Heart right ventricle (tissue), 16 donors: ENCODE measurements at regions not wholly inside any gene's neighbourhood (a gene's known extent, or its start where the extent isn't known, plus 50 kb on each side); places are given as distances from the start of the nearest gene placed in this dataset.

Experiments
- ATAC-seq, 8 donors: fragments of 200-7000 bp; cut with Tn5 transposase; one replicate each; pipeline ENCODE4 v1.9.1; 2020; ENCODE audit warnings: mild to moderate bottlenecking in 8 of 8, moderate library complexity in 8 of 8, moderate number of reproducible peaks in 1 of 8
- DNase-seq, 2 donors: peaks; one replicate each; pipeline ENCODE4 v3.0.0-alpha.2; 2020
- H3K27ac ChIP-seq, 10 donors: fragments of 200-600 bp; sonication (generic) in 2 of 10; one replicate each; pipeline versions ENCODE4 v1.5.0 to v1.8.0; 2020 to 2022; ENCODE audit warnings: mild to moderate bottlenecking in 3 of 10
- H3K27me3 ChIP-seq, 7 donors: fragments of 200-600 bp; one replicate each; pipeline ENCODE4 v1.8.0; 2021 to 2022; ENCODE audit warnings: mild to moderate bottlenecking in 2 of 7
- H3K36me3 ChIP-seq, 9 donors: fragments of 200-600 bp; sonication (generic) in 1 of 9; one replicate each; pipeline versions ENCODE4 v1.5.0 to v1.8.0; 2020 to 2022; ENCODE audit warnings: mild to moderate bottlenecking in 2 of 9
- H3K4me1 ChIP-seq, 9 donors: fragments of 200-600 bp; sonication (generic) in 1 of 9; one replicate each; pipeline versions ENCODE4 v1.5.0 to v1.8.0; 2020 to 2022; ENCODE audit warnings: mild to moderate bottlenecking in 4 of 9
- H3K4me3 ChIP-seq, 10 donors: fragments of 200-600 bp; sonication (generic) in 2 of 10; one replicate each; pipeline versions ENCODE4 v1.5.0 to v1.8.0; 2020 to 2022; ENCODE audit warnings: mild to moderate bottlenecking in 7 of 10, moderate library complexity in 2 of 10
- H3K9me3 ChIP-seq, 11 donors: fragments of 200-600 bp in 10 of 11; sonication (generic) in 2 of 11; one replicate each; pipeline versions ENCODE4 v1.5.0 to v1.8.0; 2013 to 2022; ENCODE audit warnings: mild to moderate bottlenecking in 2 of 11, control low read depth in 1 of 11, moderate library complexity in 1 of 11
- WGBS, 2 donors: extraction: QIAGEN DNeasy Blood & Tissue Kit; methylation state at CpG; one replicate each; pipeline ENCODE4 v1.1.7; 2013; ENCODE audit warnings: inconsistent platforms in 1 of 2; 5-methylcytosine and 5-hydroxymethylcytosine counted together
- intact Hi-C, 10 donors: fragments of 100-400 bp; cut with DNase I; formaldehyde crosslinking; loops; one replicate each; pipeline versions ENCODE4 v1.11.1 to v1.14.2; 2022
- TF ChIP-seq, protein P1 (sequence below), 9 donors: fragments of 200-600 bp; sonication (generic) in 2 of 9; IDR thresholded peaks; one replicate each; pipeline versions ENCODE4 v1.5.0 to v1.8.0; 2021 to 2022; ENCODE audit warnings: antibody characterized with exemption in 9 of 9, mild to moderate bottlenecking in 5 of 9, moderate library complexity in 1 of 9
- donor health status: Arrhythmogenic right ventricular cardiomyopathy.
- donor health status: ischemic (EF 13 %, LVEDD 7.1; RV severe dilation, severe dysfunction).
- donor health status: healthy with polysubstance abuse.
- donor health status: DM: no; HTN: yes; CAD: no.
- donor health status: DM: no; HTN: no; CAD: no.
- donor health status: ischemic (EF 25% LVEDD 6.9; RV normal size, moderate dysfunction).
- donor health status: ischemic (EF 25% LVEDD 5.7; RV mildly dilated, moderate dysfunction).
- donor health status: healthy.
- donor health status: DM: yes; HTN: yes; CAD: no.
- donor health status: Ischemic cardiomyopathy.
- donor health status: ischemic (EF 35%, LVEDD 5.7; RV mildly dilated, moderate dysfunction).
- donor health status: nonischemic (EF 11% LVEDD 7.7; RV severe dilation, severe dysfunction).
- donor health status: DM: yes; HTN: yes; CAD: no.
- donor health status: PGD.
- donor health status: ischemic (EF 29% LVEDD 5.4; RV normal size, mild dysfunction).
- donor health status: nonischemic (EF 23%, LVEDD 6.1; RV moderate dilation, normal function).

DNA sequence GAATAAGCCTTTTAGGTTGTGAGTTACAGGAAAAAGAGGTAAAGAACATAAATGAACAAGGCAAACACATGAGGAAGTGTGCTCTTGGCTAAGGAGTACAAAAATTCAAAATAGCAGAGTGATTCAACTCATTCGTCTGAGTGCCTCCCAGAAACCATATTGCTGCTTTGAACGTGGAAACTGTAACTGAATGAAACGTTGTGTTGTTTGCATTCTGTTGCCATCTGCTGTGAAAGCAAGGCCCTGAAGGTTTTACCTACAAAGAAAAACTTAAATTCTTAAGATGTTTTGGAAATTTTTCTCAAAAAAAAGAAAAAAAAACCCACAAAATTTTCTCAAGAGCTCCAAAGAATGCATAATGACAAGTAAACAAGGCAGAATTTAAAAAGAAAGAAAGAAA lies 375.4 kb upstream of the HS3ST5 start:
- DNase-seq (no peak), ATAC-seq (no peak)
- no peak overlapping the region for H3K27ac ChIP-seq
- H3K36me3 ChIP-seq = no peaks in the 10 kb centered on the region
- H3K4me3 ChIP-seq = no peak overlapping the region
- TF ChIP-seq, protein P1, sequence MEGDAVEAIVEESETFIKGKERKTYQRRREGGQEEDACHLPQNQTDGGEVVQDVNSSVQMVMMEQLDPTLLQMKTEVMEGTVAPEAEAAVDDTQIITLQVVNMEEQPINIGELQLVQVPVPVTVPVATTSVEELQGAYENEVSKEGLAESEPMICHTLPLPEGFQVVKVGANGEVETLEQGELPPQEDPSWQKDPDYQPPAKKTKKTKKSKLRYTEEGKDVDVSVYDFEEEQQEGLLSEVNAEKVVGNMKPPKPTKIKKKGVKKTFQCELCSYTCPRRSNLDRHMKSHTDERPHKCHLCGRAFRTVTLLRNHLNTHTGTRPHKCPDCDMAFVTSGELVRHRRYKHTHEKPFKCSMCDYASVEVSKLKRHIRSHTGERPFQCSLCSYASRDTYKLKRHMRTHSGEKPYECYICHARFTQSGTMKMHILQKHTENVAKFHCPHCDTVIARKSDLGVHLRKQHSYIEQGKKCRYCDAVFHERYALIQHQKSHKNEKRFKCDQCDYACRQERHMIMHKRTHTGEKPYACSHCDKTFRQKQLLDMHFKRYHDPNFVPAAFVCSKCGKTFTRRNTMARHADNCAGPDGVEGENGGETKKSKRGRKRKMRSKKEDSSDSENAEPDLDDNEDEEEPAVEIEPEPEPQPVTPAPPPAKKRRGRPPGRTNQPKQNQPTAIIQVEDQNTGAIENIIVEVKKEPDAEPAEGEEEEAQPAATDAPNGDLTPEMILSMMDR (IDR thresholded peaks at IDR 0.05) = no peak
- no peaks in the 10 kb centered on the region for H3K27me3 ChIP-seq
- H3K4me1 ChIP-seq = peaks cover 0 to 4% (median 0%) of the 10 kb centered on the region in 9 donors
- intact Hi-C loops = no loop called here
- 54 to 58% methylated on average over 3 of the region's 3 CpGs for WGBS, 2 donors
- peaks cover 0 to 3% (median 0%) of the 10 kb centered on the region in 11 donors for H3K9me3 ChIP-seq

DNA sequence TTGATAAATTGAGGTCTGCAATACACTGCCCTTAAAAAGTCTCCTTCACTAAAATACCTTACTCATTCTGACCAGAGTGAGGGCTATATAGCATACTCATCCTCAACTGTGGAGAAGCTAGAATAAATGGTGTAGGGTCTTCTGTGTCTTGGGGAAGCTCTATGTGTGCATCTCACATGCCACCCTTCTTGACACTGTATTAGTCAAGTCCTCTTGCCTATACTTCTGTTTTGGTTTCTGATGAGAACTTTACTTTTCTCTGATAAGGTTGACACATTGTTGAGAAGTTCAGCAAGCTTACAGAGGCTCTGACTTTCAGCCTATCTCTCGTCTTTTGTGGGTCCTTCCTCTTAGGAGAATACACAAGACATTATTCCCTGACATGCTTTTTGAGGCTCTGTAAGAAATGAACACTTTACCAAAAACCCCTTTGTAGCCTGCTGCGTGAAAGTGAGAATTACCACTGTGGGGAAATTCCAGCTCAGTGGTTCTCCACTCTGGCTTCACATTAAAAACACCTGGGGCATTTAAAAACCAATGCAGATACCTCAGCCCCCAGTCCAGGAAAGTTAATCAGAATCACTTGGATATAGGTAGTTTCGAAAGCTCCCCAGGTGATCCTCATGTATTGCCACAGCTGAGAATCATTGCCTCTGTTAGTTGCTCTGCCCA lies 372.1 kb upstream of the HS3ST5 start:
- no peaks in the 10 kb centered on the region for H3K27me3 ChIP-seq
- H3K36me3 ChIP-seq = no peaks in the 10 kb centered on the region
- intact Hi-C loops = no loop called here
- TF ChIP-seq, protein P1 (IDR thresholded peaks at IDR 0.05) = no peak
- H3K4me3 ChIP-seq = no peak overlapping the region
- no peak for ATAC-seq
- no peaks in the 10 kb centered on the region for H3K9me3 ChIP-seq
- H3K27ac ChIP-seq = no peak overlapping the region
- 62 to 71% methylated on average over 3 of the region's 3 CpGs for WGBS, 2 donors
- no peak for DNase-seq
- peaks cover 0 to 4% (median 0%) of the 10 kb centered on the region in 9 donors for H3K4me1 ChIP-seq

DNA sequence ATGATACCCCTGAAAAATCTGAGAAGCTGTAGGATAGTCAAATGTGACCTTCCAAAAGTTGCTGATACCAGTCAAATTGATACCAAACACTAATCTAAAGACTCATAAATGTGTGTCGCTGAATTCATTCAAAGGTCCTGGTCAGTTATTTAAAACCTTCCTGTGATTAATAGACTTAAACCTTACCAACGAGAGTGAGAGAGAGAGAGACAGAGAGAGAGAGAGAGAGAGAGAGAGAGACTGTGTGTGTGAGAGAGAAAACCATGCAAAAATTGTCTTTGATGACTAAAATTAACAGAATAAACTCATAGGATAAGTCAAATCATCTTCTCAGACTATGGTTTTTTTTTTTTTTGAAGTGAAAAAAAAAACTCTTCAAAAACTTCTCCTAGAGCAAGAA lies 370.9 kb upstream of the HS3ST5 start:
- Histone ChIP-seq H3K36me3 (no peaks in the 10 kb centered on the region), H3K27ac (no peak overlapping the region), H3K27me3 (no peaks in the 10 kb centered on the region), H3K4me1 (peaks cover 0 to 4% (median 0%) of the 10 kb centered on the region in 9 donors), H3K9me3 (peaks cover 0 to under 1% (median 0%) of the 10 kb centered on the region in 11 donors), H3K4me3 (no peak overlapping the region)
- DNase-seq (no peak), ATAC-seq (no peak)
- 70 to 75% methylated on average over 2 of the region's 2 CpGs for WGBS, 2 donors
- intact Hi-C loops = no loop called here
- TF ChIP-seq, protein P1 (IDR thresholded peaks at IDR 0.05) = no peak

DNA sequence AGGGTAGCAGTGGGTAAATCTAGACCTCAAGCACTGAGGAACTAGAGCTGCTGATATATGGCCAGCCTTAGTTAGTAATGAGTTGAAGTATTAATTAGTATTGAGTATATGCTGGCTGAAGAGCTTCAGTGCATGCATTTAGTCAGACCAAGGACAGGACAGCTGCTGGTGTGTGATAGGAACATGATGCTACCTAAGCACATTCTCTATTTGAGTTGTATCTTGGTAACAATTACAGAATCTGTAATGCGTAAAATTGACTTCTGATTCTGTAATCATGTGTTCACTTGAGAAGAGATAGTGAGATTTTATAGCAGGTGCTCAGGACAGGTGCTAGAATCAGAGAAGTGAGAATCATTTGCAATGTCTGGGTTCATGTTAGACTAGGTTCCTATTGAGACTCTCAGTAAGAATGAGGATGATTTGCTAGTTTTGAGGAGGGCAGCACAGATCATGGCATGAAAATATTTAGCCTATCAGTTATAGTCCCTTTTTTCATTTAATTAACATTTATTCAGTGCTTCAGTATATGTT lies 369.4 kb upstream of the HS3ST5 start:
- no peaks in the 10 kb centered on the region for H3K36me3 ChIP-seq
- ATAC-seq = no peak
- WGBS, 2 donors = 98 to 100% methylated on average over 1 of the region's 1 CpG
- no peak overlapping the region for H3K4me3 ChIP-seq
- peaks cover 0 to 4% (median 0%) of the 10 kb centered on the region in 9 donors for H3K4me1 ChIP-seq
- peaks cover 0 to 8% (median 0%) of the 10 kb centered on the region in 11 donors for H3K9me3 ChIP-seq
- H3K27me3 ChIP-seq = no peaks in the 10 kb centered on the region
- no peak for DNase-seq
- TF ChIP-seq, protein P1 (IDR thresholded peaks at IDR 0.05) = no peak
- H3K27ac ChIP-seq = no peak overlapping the region
- intact Hi-C loops = no loop called here
